RWPE2 (cell line): ENCODE measurements at regions not wholly inside any gene's neighbourhood (a gene's known extent, or its start where the extent isn't known, plus 50 kb on each side); places are given as distances from the start of the nearest gene placed in this dataset.
A peak's percentile ranks its signal among the peaks of the same experiment; 100 is the strongest.

Source experiments
- ATAC-seq: fragments of 200-7000 bp; cut with Tn5 transposase; 3 replicates; pipeline ENCODE4 v1.9.1; 2021; ENCODE audit warnings: low read depth
- DNase-seq: peaks from one replicate; pipeline ENCODE4 v3.0.0-alpha.2; 2020; ENCODE audit warnings: low spot score
- H3K27ac ChIP-seq: fragments of 450-650 bp; 2 replicates; pipeline ENCODE4 v1.5.1; 2017; ENCODE audit warnings: mild to moderate bottlenecking; ENCODE audit not compliant: poor library complexity, severe bottlenecking
- H3K27me3 ChIP-seq: fragments of 250-450 bp; sonication (Bioruptor Pico); 2 replicates; pipeline ENCODE4 v1.5.1; 2021; ENCODE audit warnings: mild to moderate bottlenecking, moderate library complexity; ENCODE audit not compliant: insufficient read depth, poor library complexity, severe bottlenecking
- H3K36me3 ChIP-seq: fragments of 250-450 bp; sonication (Bioruptor Pico); 2 replicates; pipeline ENCODE4 v1.5.1; 2020; ENCODE audit warnings: low read depth, mild to moderate bottlenecking, moderate library complexity
- H3K4me1 ChIP-seq: fragments of 250-450 bp; sonication (Bioruptor Pico); 2 replicates; pipeline ENCODE4 v1.5.1; 2021; ENCODE audit warnings: mild to moderate bottlenecking, moderate library complexity; ENCODE audit not compliant: insufficient read depth, poor library complexity, severe bottlenecking
- H3K4me3 ChIP-seq: fragments of 250-450 bp; sonication (Bioruptor Pico); 2 replicates; pipeline ENCODE4 v1.5.1; 2021; ENCODE audit warnings: mild to moderate bottlenecking, moderate library complexity; ENCODE audit not compliant: severe bottlenecking
- H3K9me3 ChIP-seq: fragments of 250-450 bp; sonication (Bioruptor Pico); 2 replicates; pipeline ENCODE4 v1.5.1; 2021; ENCODE audit warnings: mild to moderate bottlenecking, moderate library complexity; ENCODE audit not compliant: severe bottlenecking
- CTCF ChIP-seq: fragments of 450-650 bp; IDR thresholded peaks from one replicate; pipeline ENCODE4 v1.5.1; 2017; ENCODE audit warnings: mild to moderate bottlenecking, moderate library complexity; ENCODE audit not compliant: poor library complexity, severe bottlenecking

DNA sequence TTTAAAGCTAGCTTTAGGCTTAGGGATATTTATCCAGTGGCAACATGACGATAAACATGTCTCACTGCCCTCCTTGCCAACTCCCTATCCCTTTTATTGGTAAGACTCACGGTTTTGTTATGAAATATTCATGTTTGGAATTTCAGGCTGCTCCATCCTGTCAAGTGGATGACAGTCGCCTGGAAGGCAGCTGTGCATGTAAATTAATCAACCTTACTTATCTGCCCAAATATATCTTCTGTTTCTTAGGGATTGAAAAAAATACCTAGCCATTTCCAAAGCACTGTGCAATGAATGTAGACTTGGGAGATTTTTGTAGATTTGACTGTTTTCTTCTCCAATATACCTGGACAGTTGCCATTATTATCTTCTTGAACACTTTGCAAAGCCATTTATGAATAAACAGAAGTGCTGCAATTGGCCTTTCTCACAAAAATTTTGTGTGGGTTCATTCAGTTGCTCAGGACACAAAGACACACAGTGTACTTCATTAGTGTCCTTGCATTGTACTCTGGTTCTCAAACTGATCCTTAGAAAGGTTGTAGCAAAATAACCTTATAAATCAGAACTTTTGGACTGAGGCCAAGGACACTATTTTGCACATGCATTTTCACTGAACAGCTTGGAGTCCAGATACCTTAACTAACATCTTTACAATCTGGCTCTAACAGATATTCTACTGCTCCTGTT is 889.4 kb upstream of the SEMA6A start:
- H3K4me3 ChIP-seq = no peak overlapping the region
- peaks cover 5% of the 10 kb centered on the region for H3K4me1 ChIP-seq
- DNase-seq (no peak), ATAC-seq (peak; percentile 49; the same call in 1 of the 3 replicates)
- TF ChIP-seq CTCF = no peak
- H3K27ac ChIP-seq = no peak overlapping the region
- no peaks in the 10 kb centered on the region for H3K27me3 ChIP-seq
- no peaks in the 10 kb centered on the region for H3K36me3 ChIP-seq
- H3K9me3 ChIP-seq = no peaks in the 10 kb centered on the region

DNA sequence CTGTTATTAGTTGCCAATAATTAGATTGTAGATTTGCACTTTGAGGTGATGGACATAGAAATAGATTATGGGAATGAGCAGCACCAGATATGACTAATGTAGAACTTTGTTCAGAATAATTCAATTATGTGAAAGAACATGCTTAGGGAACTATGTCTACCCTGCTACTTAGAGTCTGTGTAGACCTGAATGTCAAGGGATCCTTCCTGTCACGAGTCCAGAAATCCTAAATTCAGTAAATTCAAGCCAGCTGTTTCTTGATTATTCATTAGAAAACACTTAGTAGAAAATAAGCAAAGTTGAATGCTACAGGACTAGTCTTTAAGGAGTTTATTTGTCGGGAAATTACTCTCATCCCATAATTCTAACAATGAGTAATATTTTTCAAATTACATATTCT is 887.3 kb upstream of the SEMA6A start:
- Histone ChIP-seq H3K4me3 (no peak overlapping the region), H3K9me3 (no peaks in the 10 kb centered on the region), H3K4me1 (peaks cover 5% of the 10 kb centered on the region), H3K36me3 (no peaks in the 10 kb centered on the region), H3K27ac (no peak overlapping the region), H3K27me3 (no peaks in the 10 kb centered on the region)
- DNase-seq = no peak
- no peak for ATAC-seq
- no peak for TF ChIP-seq CTCF

GRCh38 chr5:117461403-117461802 is 886.8 kb upstream of the SEMA6A start:
- peaks cover 5% of the 10 kb centered on the region for H3K4me1 ChIP-seq
- no peak for TF ChIP-seq CTCF
- no peaks in the 10 kb centered on the region for H3K27me3 ChIP-seq
- no peaks in the 10 kb centered on the region for H3K9me3 ChIP-seq
- ATAC-seq (no peak), DNase-seq (no peak)
- H3K36me3 ChIP-seq = no peaks in the 10 kb centered on the region
- no peak overlapping the region for H3K27ac ChIP-seq
- no peak overlapping the region for H3K4me3 ChIP-seq

- ATAC-seq (no peak), DNase-seq (no peak)
- Histone ChIP-seq H3K4me1 (no peaks in the 10 kb centered on the region), H3K36me3 (no peaks in the 10 kb centered on the region), H3K4me3 (no peak overlapping the region), H3K9me3 (no peaks in the 10 kb centered on the region), H3K27me3 (no peaks in the 10 kb centered on the region), H3K27ac (no peak overlapping the region)
- TF ChIP-seq CTCF = no peak
Measured at GRCh38 chr5:117457656-117458055, 883.0 kb upstream of the SEMA6A start.

GRCh38 chr5:117456866-117457470 is 882.3 kb upstream of the SEMA6A start:
- DNase-seq (no peak), ATAC-seq (no peak)
- no peaks in the 10 kb centered on the region for H3K9me3 ChIP-seq
- H3K27me3 ChIP-seq = no peaks in the 10 kb centered on the region
- no peak for TF ChIP-seq CTCF
- H3K27ac ChIP-seq = no peak overlapping the region
- no peak overlapping the region for H3K4me3 ChIP-seq
- no peaks in the 10 kb centered on the region for H3K36me3 ChIP-seq
- H3K4me1 ChIP-seq = no peaks in the 10 kb centered on the region
